ENCODE measurements at regions not wholly inside any gene's neighbourhood (a gene's known extent, or its start where the extent isn't known, plus 50 kb on each side); places are given as distances from the start of the nearest gene placed in this dataset.

DNA sequence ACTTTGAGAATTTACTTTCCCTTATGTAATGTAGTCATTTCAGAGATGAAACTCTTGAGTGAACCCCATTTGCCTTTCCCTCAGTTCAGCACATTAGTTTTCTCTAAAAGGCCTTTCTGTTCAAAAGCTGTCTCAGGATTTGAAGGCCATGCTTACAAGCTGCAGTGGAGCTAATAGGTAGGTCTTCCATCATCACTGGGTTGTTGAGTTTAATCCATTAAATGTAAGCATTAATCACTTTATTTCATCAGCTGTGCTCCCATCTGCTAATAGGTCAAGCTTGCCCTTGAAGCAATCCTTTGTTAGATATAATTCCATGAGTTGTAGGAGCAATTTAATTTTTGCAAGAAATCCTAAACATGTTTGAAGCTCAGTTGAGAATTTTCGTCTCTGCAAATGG lies 422.2 kb upstream of the ZP4 start:
- TF ChIP-seq POLR2AphosphoS5 (IDR thresholded peaks at IDR 0.05; ENCODE audit: low read depth, low read length) (no peak), SPI1 (IDR thresholded peaks at IDR 0.05; ENCODE audit: low read depth, low read length) (no peak), POLR2A (IDR thresholded peaks at IDR 0.05; ENCODE audit: low read depth, low read length) (no peak), TAF1 (IDR thresholded peaks at IDR 0.05; ENCODE audit: low read depth, low read length) (no peak), PAX5 (IDR thresholded peaks at IDR 0.05; ENCODE audit: insufficient read depth, low read length, severe bottlenecking) (no peak), POU2F2 (IDR thresholded peaks at IDR 0.05; ENCODE audit: low read depth, low read length) (no peak)

All from GM12891 (cell line).